ENCODE measurements at regions not wholly inside any gene's neighbourhood (a gene's known extent, or its start where the extent isn't known, plus 50 kb on each side); places are given as distances from the start of the nearest gene placed in this dataset.
"Not testable (repeated sequence)": the region's sequence is repeated elsewhere in the genome, so short reads cannot be mapped to it uniquely, and the experiment has no call there.

- DNase-seq = no peak
Observed at GRCh38 chr6:82118150-82118562, 129.4 kb downstream of the IBTK start.

- DNase-seq = no peak
Observed at GRCh38 chr6:82114748-82115147, 132.8 kb downstream of the IBTK start.

GRCh38 chr6:82113231-82113630, 134.3 kb downstream of the IBTK start:
- DNase-seq = no peak

GRCh38 chr6:82111818-82112217, 135.7 kb downstream of the IBTK start:
- DNase-seq = no peak

GRCh38 chr6:82111114-82111513, 136.4 kb downstream of the IBTK start:
- DNase-seq = no peak

- DNase-seq = not testable (repeated sequence)
Observed at GRCh38 chr6:82103171-82103570, 144.4 kb downstream of the IBTK start.

GRCh38 chr6:82101374-82102114, 146.0 kb downstream of the IBTK start:
- not testable (repeated sequence) for DNase-seq

- not testable (repeated sequence) for DNase-seq
Observed at GRCh38 chr6:82100763-82101162, 146.8 kb downstream of the IBTK start.

GRCh38 chr6:82097676-82098075, 149.9 kb downstream of the IBTK start:
- no peak for DNase-seq

GRCh38 chr6:82095091-82095490, 152.5 kb downstream of the IBTK start:
- DNase-seq = no peak

- no peak for DNase-seq
Observed at GRCh38 chr6:82094166-82094806, 153.3 kb downstream of the IBTK start.

- no peak for DNase-seq
Observed at GRCh38 chr6:82088978-82089771, 158.4 kb downstream of the IBTK start.

GRCh38 chr6:82086944-82087343, 160.6 kb downstream of the IBTK start:
- DNase-seq = no peak

- DNase-seq = no peak
Observed at GRCh38 chr6:82085701-82086100, 161.8 kb downstream of the IBTK start.

- DNase-seq = no peak
Observed at GRCh38 chr6:82084324-82084920, 163.1 kb downstream of the IBTK start.

- DNase-seq = no peak
Observed at GRCh38 chr6:82083646-82084045, 163.9 kb downstream of the IBTK start.

- DNase-seq = no peak
Observed at GRCh38 chr6:82080767-82081166, 166.8 kb downstream of the IBTK start.

- DNase-seq = no peak
Observed at GRCh38 chr6:82078286-82078908, 169.1 kb downstream of the IBTK start.

- no peak for DNase-seq
Observed at GRCh38 chr6:82076916-82077315, 170.6 kb downstream of the IBTK start.

GRCh38 chr6:82074556-82074955, 173.0 kb downstream of the IBTK start:
- DNase-seq = no peak

- DNase-seq = no peak
Observed at GRCh38 chr6:82073484-82073883, 174.1 kb downstream of the IBTK start.

GRCh38 chr6:82072751-82073150, 174.8 kb downstream of the IBTK start:
- DNase-seq = no peak

- peak; percentile 23 to 49 for DNase-seq
Observed at GRCh38 chr6:82072121-82072521, 175.4 kb downstream of the IBTK start.
